Panc1 (cell line): ENCODE measurements at regions not wholly inside any gene's neighbourhood (a gene's known extent, or its start where the extent isn't known, plus 50 kb on each side); places are given as distances from the start of the nearest gene placed in this dataset.

ENCODE experiments used
- ATAC-seq: fragments of 200-7000 bp; cut with Tn5 transposase; 2 replicates; pipeline ENCODE4 v1.9.1; 2020; ENCODE audit warnings: mild to moderate bottlenecking, moderate library complexity
- BruUV-seq: library from RNA; stranded (reverse); fragments of 400-500 nt; replicated peaks from 2 replicates; lab custom pipeline; 2021; lab: Mats Ljungman, UMichigan
- CTCF ChIA-PET: fragments of 300-600 bp; sonication (Branson Sonifier 250); formaldehyde crosslinking; loops from one replicate; lab custom pipeline; 2022; ENCODE audit warnings: antibody characterized with exemption; lab: Charles Lee
- POLR2A ChIA-PET: fragments of 300-600 bp; sonication (Branson Sonifier 250); formaldehyde crosslinking; loops from one replicate; lab custom pipeline; 2022; ENCODE audit warnings: antibody characterized with exemption; lab: Charles Lee
- DNase-seq: peaks from one replicate; pipeline ENCODE4 v3.0.0-alpha.2; 2010; ENCODE audit warnings: low read depth, low spot score
- H3K27ac ChIP-seq: 2 replicates; pipeline ENCODE4 v1.5.1; 2011; ENCODE audit warnings: mild to moderate bottlenecking, low read length, inconsistent platforms
- H3K27me3 ChIP-seq: fragments of 200-500 bp; sonication (Bioruptor generic); 2 replicates; pipeline ENCODE4 v1.6.0; 2014; ENCODE audit warnings: low read length, inconsistent platforms; ENCODE audit not compliant: control insufficient read depth, insufficient read depth
- H3K36me3 ChIP-seq: fragments of 200-500 bp; sonication (Bioruptor generic); 2 replicates; pipeline ENCODE4 v1.5.1; 2014; ENCODE audit warnings: inconsistent platforms, mild to moderate bottlenecking, low read length, moderate library complexity; ENCODE audit not compliant: control insufficient read depth, insufficient read depth
- H3K4me1 ChIP-seq: 2 replicates; pipeline ENCODE4 v1.5.1; 2011; ENCODE audit warnings: inconsistent platforms, mild to moderate bottlenecking, low read length, moderate library complexity; ENCODE audit not compliant: control insufficient read depth, insufficient read depth
- H3K4me3 ChIP-seq, 2 experiments: 2 replicates each; pipeline ENCODE4 v1.5.1; 2011 to 2012; ENCODE audit warnings: low read depth in 2 of 2, low read length in 2 of 2, mild to moderate bottlenecking in 2 of 2, inconsistent platforms in 1 of 2, moderate library complexity in 1 of 2
- H3K9me3 ChIP-seq: fragments of 200-500 bp; sonication (Bioruptor generic); 2 replicates; pipeline ENCODE4 v1.5.1; 2014; ENCODE audit warnings: low read depth, mild to moderate bottlenecking, inconsistent platforms, low read length, moderate library complexity; ENCODE audit not compliant: control insufficient read depth, insufficient read depth
- POLR2AphosphoS5 ChIP-seq: IDR thresholded peaks from 2 replicates; pipeline ENCODE4 v1.6.1; 2012; ENCODE audit warnings: mild to moderate bottlenecking, low read depth, low read length, moderate library complexity
- SIN3A ChIP-seq: IDR thresholded peaks from 2 replicates; pipeline ENCODE4 v1.6.1; 2012; ENCODE audit warnings: low read depth, mild to moderate bottlenecking, low read length, moderate library complexity, borderline replicate concordance; ENCODE audit not compliant: insufficient read depth
- TCF7L2 ChIP-seq: IDR thresholded peaks from 2 replicates; pipeline ENCODE4 v1.6.1; 2011; ENCODE audit warnings: mild to moderate bottlenecking, low read depth, low read length, inconsistent platforms
- in situ Hi-C: cut with HindIII; loops from 2 replicates; pipeline ENCODE4 v1.10.0; 2016; ENCODE audit warnings: low sequenced_read_pairs, low pct_unique_long_range_greater_than_20kb
- intact Hi-C: fragments of 100-400 bp; cut with micrococcal nuclease; formaldehyde crosslinking; loops from one replicate; pipeline ENCODE4 v1.10.0; 2022; ENCODE audit not compliant: unreplicated experiment
- TF ChIP-seq, protein P1 (sequence below): fragments of 450-650 bp; IDR thresholded peaks from 2 replicates; pipeline ENCODE4 v1.5.1; 2017; ENCODE audit warnings: mild to moderate bottlenecking
- TF ChIP-seq, protein P2 (sequence below), 2 experiments: IDR thresholded peaks; 2 replicates each; pipeline ENCODE4 v1.6.1; 2011 to 2012; ENCODE audit warnings: low read depth in 2 of 2, control low read depth in 1 of 2, low read length in 1 of 2, mild to moderate bottlenecking in 1 of 2, moderate library complexity in 1 of 2; ENCODE audit not compliant: insufficient read depth in 1 of 2

DNA sequence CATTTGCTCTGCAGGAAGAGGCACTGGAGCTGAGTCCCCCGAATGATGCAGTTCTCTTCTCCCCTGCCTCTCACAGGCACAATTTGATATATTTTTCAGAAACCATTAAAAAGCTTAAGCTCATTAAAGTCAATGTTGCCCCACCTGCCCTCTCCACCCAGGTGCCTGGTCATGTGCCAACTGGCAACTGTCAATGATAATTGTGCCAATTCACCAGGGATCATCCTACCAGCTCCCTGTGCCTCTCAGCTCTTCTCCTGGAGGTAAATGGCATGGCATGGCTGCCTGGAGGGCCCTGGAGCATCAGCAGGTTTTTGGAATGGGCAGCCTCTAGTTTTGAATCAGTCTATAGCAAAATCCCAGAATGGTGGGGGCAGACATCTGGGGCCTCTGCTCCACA lies 279.6 kb upstream of the ID2 start:
- no peaks in the 10 kb centered on the region for H3K9me3 ChIP-seq
- in situ Hi-C loops, result no loop called here

DNA sequence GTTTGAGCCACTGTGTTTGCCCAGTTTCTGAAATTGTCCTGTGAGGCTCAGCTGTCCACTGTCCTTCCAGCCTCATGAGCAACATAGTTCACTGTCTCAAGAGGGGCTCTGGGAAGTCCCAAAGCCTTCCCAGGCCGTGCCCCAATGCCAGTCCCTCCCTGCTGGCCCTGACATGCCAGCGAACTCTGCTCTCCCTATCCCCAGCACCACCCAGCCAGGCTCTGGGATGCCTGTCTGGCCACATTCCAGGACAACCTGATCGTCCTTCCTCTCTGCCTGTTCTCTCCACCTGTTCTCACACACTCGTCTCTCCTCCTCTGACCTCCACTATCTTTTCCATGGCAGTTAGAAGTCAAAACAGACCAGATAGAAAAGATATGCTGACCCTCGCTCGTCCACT lies 278.0 kb upstream of the ID2 start:
- in situ Hi-C loops, result no loop called here
- ChIA-PET CTCF (no interaction called here), POLR2A (no interaction called here)
- ATAC-seq, result no peak
- no peaks in the 10 kb centered on the region for H3K4me1 ChIP-seq
- H3K4me3 ChIP-seq, result no peak overlapping the region
- no peaks in the 10 kb centered on the region for H3K36me3 ChIP-seq
- DNase-seq, result no peak
- no TSS peak for BruUV-seq
- TF ChIP-seq, protein P1, sequence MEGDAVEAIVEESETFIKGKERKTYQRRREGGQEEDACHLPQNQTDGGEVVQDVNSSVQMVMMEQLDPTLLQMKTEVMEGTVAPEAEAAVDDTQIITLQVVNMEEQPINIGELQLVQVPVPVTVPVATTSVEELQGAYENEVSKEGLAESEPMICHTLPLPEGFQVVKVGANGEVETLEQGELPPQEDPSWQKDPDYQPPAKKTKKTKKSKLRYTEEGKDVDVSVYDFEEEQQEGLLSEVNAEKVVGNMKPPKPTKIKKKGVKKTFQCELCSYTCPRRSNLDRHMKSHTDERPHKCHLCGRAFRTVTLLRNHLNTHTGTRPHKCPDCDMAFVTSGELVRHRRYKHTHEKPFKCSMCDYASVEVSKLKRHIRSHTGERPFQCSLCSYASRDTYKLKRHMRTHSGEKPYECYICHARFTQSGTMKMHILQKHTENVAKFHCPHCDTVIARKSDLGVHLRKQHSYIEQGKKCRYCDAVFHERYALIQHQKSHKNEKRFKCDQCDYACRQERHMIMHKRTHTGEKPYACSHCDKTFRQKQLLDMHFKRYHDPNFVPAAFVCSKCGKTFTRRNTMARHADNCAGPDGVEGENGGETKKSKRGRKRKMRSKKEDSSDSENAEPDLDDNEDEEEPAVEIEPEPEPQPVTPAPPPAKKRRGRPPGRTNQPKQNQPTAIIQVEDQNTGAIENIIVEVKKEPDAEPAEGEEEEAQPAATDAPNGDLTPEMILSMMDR, result no peak
- TF ChIP-seq, protein P2, sequence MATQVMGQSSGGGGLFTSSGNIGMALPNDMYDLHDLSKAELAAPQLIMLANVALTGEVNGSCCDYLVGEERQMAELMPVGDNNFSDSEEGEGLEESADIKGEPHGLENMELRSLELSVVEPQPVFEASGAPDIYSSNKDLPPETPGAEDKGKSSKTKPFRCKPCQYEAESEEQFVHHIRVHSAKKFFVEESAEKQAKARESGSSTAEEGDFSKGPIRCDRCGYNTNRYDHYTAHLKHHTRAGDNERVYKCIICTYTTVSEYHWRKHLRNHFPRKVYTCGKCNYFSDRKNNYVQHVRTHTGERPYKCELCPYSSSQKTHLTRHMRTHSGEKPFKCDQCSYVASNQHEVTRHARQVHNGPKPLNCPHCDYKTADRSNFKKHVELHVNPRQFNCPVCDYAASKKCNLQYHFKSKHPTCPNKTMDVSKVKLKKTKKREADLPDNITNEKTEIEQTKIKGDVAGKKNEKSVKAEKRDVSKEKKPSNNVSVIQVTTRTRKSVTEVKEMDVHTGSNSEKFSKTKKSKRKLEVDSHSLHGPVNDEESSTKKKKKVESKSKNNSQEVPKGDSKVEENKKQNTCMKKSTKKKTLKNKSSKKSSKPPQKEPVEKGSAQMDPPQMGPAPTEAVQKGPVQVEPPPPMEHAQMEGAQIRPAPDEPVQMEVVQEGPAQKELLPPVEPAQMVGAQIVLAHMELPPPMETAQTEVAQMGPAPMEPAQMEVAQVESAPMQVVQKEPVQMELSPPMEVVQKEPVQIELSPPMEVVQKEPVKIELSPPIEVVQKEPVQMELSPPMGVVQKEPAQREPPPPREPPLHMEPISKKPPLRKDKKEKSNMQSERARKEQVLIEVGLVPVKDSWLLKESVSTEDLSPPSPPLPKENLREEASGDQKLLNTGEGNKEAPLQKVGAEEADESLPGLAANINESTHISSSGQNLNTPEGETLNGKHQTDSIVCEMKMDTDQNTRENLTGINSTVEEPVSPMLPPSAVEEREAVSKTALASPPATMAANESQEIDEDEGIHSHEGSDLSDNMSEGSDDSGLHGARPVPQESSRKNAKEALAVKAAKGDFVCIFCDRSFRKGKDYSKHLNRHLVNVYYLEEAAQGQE (IDR thresholded peaks at IDR 0.05; ENCODE audit: insufficient read depth in 1 of 2, low read depth in 2 of 2, low read length in 1 of 2), result no peak
- TF ChIP-seq TCF7L2 (no peak), SIN3A (no peak), POLR2AphosphoS5 (no peak)
- no peak overlapping the region for H3K27ac ChIP-seq
- no peaks in the 10 kb centered on the region for H3K27me3 ChIP-seq
- intact Hi-C loops, result no loop called here
- no peaks in the 10 kb centered on the region for H3K9me3 ChIP-seq

More for the DNA sequence above, 279.6 kb upstream of the ID2 start:
- no peak for ATAC-seq
- no peak for TF ChIP-seq TCF7L2
- no peak for TF ChIP-seq SIN3A
- no peak for TF ChIP-seq POLR2AphosphoS5
- TF ChIP-seq, protein P2 (IDR thresholded peaks at IDR 0.05; ENCODE audit: insufficient read depth in 1 of 2, low read depth in 2 of 2, low read length in 1 of 2), result no peak
- TF ChIP-seq, protein P1, result no peak
- no TSS peak for BruUV-seq
- no peak for DNase-seq
- Histone ChIP-seq H3K4me3 (no peak overlapping the region), H3K4me1 (no peaks in the 10 kb centered on the region), H3K27me3 (no peaks in the 10 kb centered on the region), H3K27ac (no peak overlapping the region), H3K36me3 (no peaks in the 10 kb centered on the region)
- ChIA-PET CTCF (no interaction called here), POLR2A (no interaction called here)
- intact Hi-C loops, result no loop called here
